Prostate gland (tissue), 2 donors: ENCODE measurements at regions not wholly inside any gene's neighbourhood (a gene's known extent, or its start where the extent isn't known, plus 50 kb on each side); places are given as distances from the start of the nearest gene placed in this dataset.

ENCODE experiments used
- DNase-seq: peaks from one replicate; pipeline ENCODE4 v3.0.0-alpha.2; 2019; ENCODE audit warnings: low spot score
- H3K27ac ChIP-seq, 2 donors: fragments of 200-600 bp; sonication (generic); 2 replicates each; pipeline ENCODE4 v1.5.1; 2017 to 2019
- H3K27me3 ChIP-seq: fragments of 200-600 bp; sonication (generic); replicated peaks from 2 replicates; pipeline ENCODE4 v1.5.1; 2019; ENCODE audit not compliant: insufficient read depth
- H3K36me3 ChIP-seq, 2 donors: fragments of 200-600 bp; sonication (generic); 1 replicate in 1 of 2; 2 replicates in 1 of 2; pipeline versions ENCODE4 v1.5.1 to v1.8.1; 2017 to 2019
- H3K4me1 ChIP-seq: fragments of 200-600 bp; sonication (generic); replicated peaks from 2 replicates; pipeline ENCODE4 v1.5.1; 2019
- H3K4me3 ChIP-seq, 2 donors: fragments of 200-600 bp; sonication (generic); 2 replicates each; pipeline ENCODE4 v1.5.1; 2017 to 2019
- H3K9me3 ChIP-seq: fragments of 200-600 bp; sonication (generic); 2 replicates; pipeline ENCODE4 v1.5.1; 2017
- POLR2A ChIP-seq: fragments of 450-650 bp; IDR thresholded peaks from one replicate; pipeline ENCODE4 v1.6.1; 2016; ENCODE audit warnings: antibody characterized with exemption, mild to moderate bottlenecking
- POLR2AphosphoS5 ChIP-seq: sonication (generic); formaldehyde crosslinking; IDR thresholded peaks from one replicate; pipeline ENCODE4 v1.6.1; 2017; ENCODE audit warnings: antibody characterized with exemption
- WGBS: methylation state at CpG from one replicate; pipeline ENCODE4 v1.1.5; 2018; 5-methylcytosine and 5-hydroxymethylcytosine counted together
- intact Hi-C: fragments of 100-400 bp; cut with DNase I; formaldehyde crosslinking; loops from one replicate; pipeline ENCODE4 v1.14.2; 2022
- TF ChIP-seq, protein P1 (sequence below), 4 experiments: fragments of 200-600 bp in 2 of 4; fragments of 450-650 bp in 2 of 4; sonication (generic) in 2 of 4; IDR thresholded peaks; 1 replicate in 3 of 4; 2 replicates in 1 of 4; pipeline ENCODE4 v1.5.1; 2016 to 2019; ENCODE audit warnings: antibody characterized with exemption in 4 of 4, mild to moderate bottlenecking in 2 of 4, moderate library complexity in 2 of 4

GRCh38 chr2:45119855-45120254 is 110.6 kb upstream of the SIX2 start:
- intact Hi-C loops, result no loop called here
- Histone ChIP-seq H3K36me3 (no peaks in the 10 kb centered on the region), H3K27ac (no peak overlapping the region), H3K9me3 (no peaks in the 10 kb centered on the region), H3K4me1 (no peaks in the 10 kb centered on the region), H3K27me3 (no peaks in the 10 kb centered on the region), H3K4me3 (no peak overlapping the region)
- no peak for DNase-seq
- WGBS, result 70% methylated on average over 2 of the region's 2 CpGs
- TF ChIP-seq POLR2AphosphoS5, result no peak
- TF ChIP-seq POLR2A, result no peak
- TF ChIP-seq, protein P1, sequence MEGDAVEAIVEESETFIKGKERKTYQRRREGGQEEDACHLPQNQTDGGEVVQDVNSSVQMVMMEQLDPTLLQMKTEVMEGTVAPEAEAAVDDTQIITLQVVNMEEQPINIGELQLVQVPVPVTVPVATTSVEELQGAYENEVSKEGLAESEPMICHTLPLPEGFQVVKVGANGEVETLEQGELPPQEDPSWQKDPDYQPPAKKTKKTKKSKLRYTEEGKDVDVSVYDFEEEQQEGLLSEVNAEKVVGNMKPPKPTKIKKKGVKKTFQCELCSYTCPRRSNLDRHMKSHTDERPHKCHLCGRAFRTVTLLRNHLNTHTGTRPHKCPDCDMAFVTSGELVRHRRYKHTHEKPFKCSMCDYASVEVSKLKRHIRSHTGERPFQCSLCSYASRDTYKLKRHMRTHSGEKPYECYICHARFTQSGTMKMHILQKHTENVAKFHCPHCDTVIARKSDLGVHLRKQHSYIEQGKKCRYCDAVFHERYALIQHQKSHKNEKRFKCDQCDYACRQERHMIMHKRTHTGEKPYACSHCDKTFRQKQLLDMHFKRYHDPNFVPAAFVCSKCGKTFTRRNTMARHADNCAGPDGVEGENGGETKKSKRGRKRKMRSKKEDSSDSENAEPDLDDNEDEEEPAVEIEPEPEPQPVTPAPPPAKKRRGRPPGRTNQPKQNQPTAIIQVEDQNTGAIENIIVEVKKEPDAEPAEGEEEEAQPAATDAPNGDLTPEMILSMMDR (IDR thresholded peaks at IDR 0.05), result no peak

- no peak for DNase-seq
- no peak overlapping the region for H3K27ac ChIP-seq
- intact Hi-C loops, result no loop called here
- no peaks in the 10 kb centered on the region for H3K27me3 ChIP-seq
- no peak for TF ChIP-seq POLR2AphosphoS5
- TF ChIP-seq, protein P1 (IDR thresholded peaks at IDR 0.05), result no peak
- H3K36me3 ChIP-seq, result no peaks in the 10 kb centered on the region
- no peaks in the 10 kb centered on the region for H3K9me3 ChIP-seq
- no peak overlapping the region for H3K4me3 ChIP-seq
- 94% methylated on average over 5 of the region's 5 CpGs for WGBS
- H3K4me1 ChIP-seq, result no peaks in the 10 kb centered on the region
These were observed 109.8 kb upstream of the SIX2 start for GRCh38 chr2:45119038-45119437.

DNA sequence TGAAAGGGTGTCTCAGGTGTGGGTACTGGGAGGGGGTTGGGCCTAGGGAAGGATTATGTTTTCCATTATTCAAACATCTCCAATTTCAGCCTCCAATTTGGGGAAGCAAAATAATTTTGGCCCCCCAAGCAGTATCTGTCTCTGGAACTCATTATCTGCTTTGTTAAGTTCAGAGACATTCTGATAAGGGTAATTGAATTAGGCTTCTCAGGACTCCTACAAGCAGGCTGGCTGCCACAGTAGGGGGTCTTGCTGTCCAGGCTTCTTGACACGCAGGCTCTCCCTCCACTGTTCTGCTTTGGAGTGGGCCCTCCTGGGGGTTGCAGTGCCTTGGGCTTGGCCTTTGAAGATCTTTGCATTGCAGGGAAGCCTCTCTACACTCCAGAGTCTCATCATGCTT is 108.1 kb upstream of the SIX2 start:
- DNase-seq, result no peak
- no peak for TF ChIP-seq POLR2AphosphoS5
- TF ChIP-seq, protein P1 (IDR thresholded peaks at IDR 0.05), result no peak
- no peak for TF ChIP-seq POLR2A
- WGBS, result 70% methylated on average over 1 of the region's 1 CpG
- Histone ChIP-seq H3K4me3 (no peak overlapping the region), H3K4me1 (no peaks in the 10 kb centered on the region), H3K27ac (no peak overlapping the region), H3K27me3 (no peaks in the 10 kb centered on the region), H3K9me3 (no peaks in the 10 kb centered on the region), H3K36me3 (no peaks in the 10 kb centered on the region)
- intact Hi-C loops, result no loop called here

DNA sequence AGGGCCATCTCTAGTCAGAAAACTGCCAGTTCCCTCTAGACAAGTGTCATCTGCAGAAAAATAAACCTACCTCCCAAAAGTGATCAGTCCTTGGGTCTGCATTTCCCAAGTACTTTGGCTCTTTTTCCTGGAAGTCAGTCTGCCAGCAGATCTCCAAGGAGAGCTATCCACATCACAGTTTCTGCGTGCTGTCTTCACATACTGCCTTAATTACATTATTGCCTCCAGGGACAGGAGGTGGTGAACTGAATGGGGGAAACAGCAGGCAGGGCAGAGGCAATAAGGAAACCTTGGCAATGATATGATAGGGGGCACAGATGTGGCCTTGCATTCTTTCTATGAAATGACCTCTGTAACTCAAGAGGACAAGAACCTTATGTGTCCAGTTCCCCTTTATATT is 105.9 kb upstream of the SIX2 start:
- H3K36me3 ChIP-seq, result no peaks in the 10 kb centered on the region
- H3K4me3 ChIP-seq, result no peak overlapping the region
- TF ChIP-seq POLR2AphosphoS5, result no peak
- TF ChIP-seq, protein P1 (IDR thresholded peaks at IDR 0.05), result no peak
- TF ChIP-seq POLR2A, result no peak
- no peak for DNase-seq
- no peak overlapping the region for H3K27ac ChIP-seq
- H3K9me3 ChIP-seq, result no peaks in the 10 kb centered on the region
- H3K4me1 ChIP-seq, result no peaks in the 10 kb centered on the region
- intact Hi-C loops, result no loop called here
- H3K27me3 ChIP-seq, result no peaks in the 10 kb centered on the region
- WGBS, result 42% methylated on average over 1 of the region's 1 CpG

DNA sequence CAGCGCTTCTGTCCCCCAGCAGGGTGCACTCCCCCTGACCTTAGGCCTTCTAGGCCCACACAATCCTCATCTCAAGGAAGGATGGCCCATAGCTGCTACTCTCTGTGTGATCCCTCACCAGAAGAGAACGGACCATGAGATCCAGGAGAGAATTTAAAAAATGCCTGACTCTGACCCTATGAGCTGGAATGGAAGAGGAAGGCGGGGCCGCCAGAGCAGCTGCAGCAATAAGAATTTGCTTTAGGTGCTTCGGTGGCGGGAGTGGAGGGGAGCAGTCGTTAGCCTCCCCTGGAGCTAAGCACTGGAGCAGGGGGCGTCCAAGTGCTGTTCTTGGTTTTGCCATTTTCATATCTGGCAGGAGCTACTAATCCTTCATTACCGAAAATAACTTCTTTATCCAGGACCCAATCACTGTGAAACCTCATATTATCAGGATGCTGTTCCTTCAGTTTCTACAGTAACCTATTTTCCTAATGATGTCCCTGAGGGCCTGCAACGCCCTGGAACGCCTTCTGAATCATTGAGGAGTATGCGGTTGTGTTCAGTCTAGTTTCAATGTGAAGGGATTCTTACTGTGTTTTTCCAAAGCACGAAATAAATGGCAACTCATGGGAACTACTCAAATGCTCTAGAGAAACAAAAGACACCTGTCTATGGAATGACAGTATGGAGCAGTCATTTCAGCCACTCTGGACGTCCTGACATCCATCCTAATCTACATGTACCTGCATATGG is 105.1 kb upstream of the SIX2 start:
- Histone ChIP-seq H3K4me1 (no peaks in the 10 kb centered on the region), H3K36me3 (no peaks in the 10 kb centered on the region), H3K27ac (no peak overlapping the region), H3K27me3 (no peaks in the 10 kb centered on the region), H3K4me3 (no peak overlapping the region), H3K9me3 (no peaks in the 10 kb centered on the region)
- DNase-seq, result no peak
- 81% methylated on average over 14 of the region's 14 CpGs for WGBS
- intact Hi-C loops, result no loop called here
- TF ChIP-seq, protein P1 (IDR thresholded peaks at IDR 0.05), result no peak
